Stimulated activated CD4-positive, alpha-beta T cell treated with anti-CD3 and anti-CD28 coated beads, Interleukin-1b, Interleukin-23, amount 100 ng/mL, for 48 hours (primary cell): ENCODE measurements at regions not wholly inside any gene's neighbourhood (a gene's known extent, or its start where the extent isn't known, plus 50 kb on each side); places are given as distances from the start of the nearest gene placed in this dataset.
"Not testable (repeated sequence)": the region's sequence is repeated elsewhere in the genome, so short reads cannot be mapped to it uniquely, and the experiment has no call there.

ENCODE experiments used
- DNase-seq: peaks from one replicate; pipeline ENCODE4 v3.0.0-alpha.2; 2020

- DNase-seq = no peak
Measured at GRCh38 chr5:71771191-71771590, 52.1 kb downstream of the CARTPT start.

- DNase-seq = no peak
Measured at GRCh38 chr5:71778678-71779276, 59.7 kb downstream of the CARTPT start.

- DNase-seq = no peak
Measured at GRCh38 chr5:71780597-71780996, 61.5 kb downstream of the CARTPT start.

- DNase-seq = no peak
Measured at GRCh38 chr5:71782393-71782770, 63.3 kb downstream of the CARTPT start.

GRCh38 chr5:71782771-71783770, 64.0 kb downstream of the CARTPT start:
- peak; percentile 71 for DNase-seq

- no peak for DNase-seq
Measured at GRCh38 chr5:71783891-71784290, 64.8 kb downstream of the CARTPT start.

GRCh38 chr5:71786337-71787055, 67.4 kb downstream of the CARTPT start:
- no peak for DNase-seq

GRCh38 chr5:71788794-71789193, 69.7 kb downstream of the CARTPT start:
- no peak for DNase-seq

GRCh38 chr5:71789746-71790145, 70.7 kb downstream of the CARTPT start:
- no peak for DNase-seq

GRCh38 chr5:71790433-71790832, 71.4 kb downstream of the CARTPT start:
- DNase-seq = no peak

- DNase-seq = not testable (repeated sequence)
Measured at GRCh38 chr5:71792041-71792440, 73.0 kb downstream of the CARTPT start.

GRCh38 chr5:71794061-71794695, 75.1 kb downstream of the CARTPT start:
- DNase-seq = no peak

- no peak for DNase-seq
Measured at GRCh38 chr5:71802673-71803072, 83.6 kb downstream of the CARTPT start.

GRCh38 chr5:71806711-71807110, 87.6 kb downstream of the CARTPT start:
- no peak for DNase-seq

GRCh38 chr5:71807909-71808308, 88.8 kb downstream of the CARTPT start:
- DNase-seq = no peak

GRCh38 chr5:71809446-71809845, 90.4 kb downstream of the CARTPT start:
- no peak for DNase-seq

GRCh38 chr5:71810023-71810422, 90.9 kb downstream of the CARTPT start:
- DNase-seq = no peak

- DNase-seq = no peak
Measured at GRCh38 chr5:71810471-71811195, 91.6 kb downstream of the CARTPT start.

GRCh38 chr5:71811779-71812178, 92.7 kb downstream of the CARTPT start:
- DNase-seq = no peak

- DNase-seq = no peak
Measured at GRCh38 chr5:71816307-71816706, 97.2 kb downstream of the CARTPT start.

GRCh38 chr5:71817891-71818290, 98.8 kb downstream of the CARTPT start:
- no peak for DNase-seq

- no peak for DNase-seq
Measured at GRCh38 chr5:71821029-71821428, 102.0 kb downstream of the CARTPT start.
